Prostate gland (tissue), 2 donors: ENCODE measurements at regions not wholly inside any gene's neighbourhood (a gene's known extent, or its start where the extent isn't known, plus 50 kb on each side); places are given as distances from the start of the nearest gene placed in this dataset.

Source experiments
- DNase-seq: peaks from one replicate; pipeline ENCODE4 v3.0.0-alpha.2; 2019; ENCODE audit warnings: low spot score
- H3K27ac ChIP-seq, 2 donors: fragments of 200-600 bp; sonication (generic); 2 replicates each; pipeline ENCODE4 v1.5.1; 2017 to 2019
- H3K27me3 ChIP-seq: fragments of 200-600 bp; sonication (generic); replicated peaks from 2 replicates; pipeline ENCODE4 v1.5.1; 2019; ENCODE audit not compliant: insufficient read depth
- H3K36me3 ChIP-seq, 2 donors: fragments of 200-600 bp; sonication (generic); 1 replicate in 1 of 2; 2 replicates in 1 of 2; pipeline versions ENCODE4 v1.5.1 to v1.8.1; 2017 to 2019
- H3K4me1 ChIP-seq: fragments of 200-600 bp; sonication (generic); replicated peaks from 2 replicates; pipeline ENCODE4 v1.5.1; 2019
- H3K4me3 ChIP-seq, 2 donors: fragments of 200-600 bp; sonication (generic); 2 replicates each; pipeline ENCODE4 v1.5.1; 2017 to 2019
- H3K9me3 ChIP-seq: fragments of 200-600 bp; sonication (generic); 2 replicates; pipeline ENCODE4 v1.5.1; 2017
- POLR2A ChIP-seq: fragments of 450-650 bp; IDR thresholded peaks from one replicate; pipeline ENCODE4 v1.6.1; 2016; ENCODE audit warnings: antibody characterized with exemption, mild to moderate bottlenecking
- POLR2AphosphoS5 ChIP-seq: sonication (generic); formaldehyde crosslinking; IDR thresholded peaks from one replicate; pipeline ENCODE4 v1.6.1; 2017; ENCODE audit warnings: antibody characterized with exemption
- WGBS: methylation state at CpG from one replicate; pipeline ENCODE4 v1.1.5; 2018; 5-methylcytosine and 5-hydroxymethylcytosine counted together
- intact Hi-C: fragments of 100-400 bp; cut with DNase I; formaldehyde crosslinking; loops from one replicate; pipeline ENCODE4 v1.14.2; 2022
- TF ChIP-seq, protein P1 (sequence below), 4 experiments: fragments of 200-600 bp in 2 of 4; fragments of 450-650 bp in 2 of 4; sonication (generic) in 2 of 4; IDR thresholded peaks; 1 replicate in 3 of 4; 2 replicates in 1 of 4; pipeline ENCODE4 v1.5.1; 2016 to 2019; ENCODE audit warnings: antibody characterized with exemption in 4 of 4, mild to moderate bottlenecking in 2 of 4, moderate library complexity in 2 of 4

DNA sequence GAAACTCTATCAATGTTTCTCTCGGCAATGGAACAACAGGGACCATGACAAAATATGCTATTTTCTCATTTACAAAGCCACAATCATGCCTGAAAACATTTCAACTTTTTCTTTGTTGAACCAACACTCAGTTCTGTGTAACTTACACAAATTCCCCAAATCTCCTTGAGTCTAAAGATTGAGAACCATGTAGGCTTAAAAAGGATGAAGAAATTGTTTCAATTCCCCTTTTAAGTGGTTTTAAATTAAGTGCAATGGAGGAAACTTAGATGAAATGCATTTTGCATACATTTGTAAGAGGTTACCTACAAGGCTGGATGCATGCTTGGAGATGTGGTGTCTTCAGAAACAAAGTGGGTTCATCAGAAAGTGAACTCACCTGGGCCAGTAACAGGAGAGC is 566.4 kb upstream of the CDH11 start:
- H3K9me3 ChIP-seq = no peaks in the 10 kb centered on the region
- H3K36me3 ChIP-seq = no peaks in the 10 kb centered on the region
- no peaks in the 10 kb centered on the region for H3K4me1 ChIP-seq
- H3K4me3 ChIP-seq = no peak overlapping the region
- WGBS = 95% methylated on average over 1 of the region's 1 CpG
- intact Hi-C loops = no loop called here
- TF ChIP-seq POLR2A (no peak), POLR2AphosphoS5 (no peak)
- TF ChIP-seq, protein P1, sequence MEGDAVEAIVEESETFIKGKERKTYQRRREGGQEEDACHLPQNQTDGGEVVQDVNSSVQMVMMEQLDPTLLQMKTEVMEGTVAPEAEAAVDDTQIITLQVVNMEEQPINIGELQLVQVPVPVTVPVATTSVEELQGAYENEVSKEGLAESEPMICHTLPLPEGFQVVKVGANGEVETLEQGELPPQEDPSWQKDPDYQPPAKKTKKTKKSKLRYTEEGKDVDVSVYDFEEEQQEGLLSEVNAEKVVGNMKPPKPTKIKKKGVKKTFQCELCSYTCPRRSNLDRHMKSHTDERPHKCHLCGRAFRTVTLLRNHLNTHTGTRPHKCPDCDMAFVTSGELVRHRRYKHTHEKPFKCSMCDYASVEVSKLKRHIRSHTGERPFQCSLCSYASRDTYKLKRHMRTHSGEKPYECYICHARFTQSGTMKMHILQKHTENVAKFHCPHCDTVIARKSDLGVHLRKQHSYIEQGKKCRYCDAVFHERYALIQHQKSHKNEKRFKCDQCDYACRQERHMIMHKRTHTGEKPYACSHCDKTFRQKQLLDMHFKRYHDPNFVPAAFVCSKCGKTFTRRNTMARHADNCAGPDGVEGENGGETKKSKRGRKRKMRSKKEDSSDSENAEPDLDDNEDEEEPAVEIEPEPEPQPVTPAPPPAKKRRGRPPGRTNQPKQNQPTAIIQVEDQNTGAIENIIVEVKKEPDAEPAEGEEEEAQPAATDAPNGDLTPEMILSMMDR (IDR thresholded peaks at IDR 0.05) = no peak
- no peak for DNase-seq
- no peak overlapping the region for H3K27ac ChIP-seq
- H3K27me3 ChIP-seq = no peaks in the 10 kb centered on the region

GRCh38 chr16:65684230-65684629 is 562.4 kb upstream of the CDH11 start:
- intact Hi-C loops = no loop called here
- no peak for TF ChIP-seq POLR2AphosphoS5
- TF ChIP-seq, protein P1 (IDR thresholded peaks at IDR 0.05) = no peak
- no peak for TF ChIP-seq POLR2A
- DNase-seq = no peak

GRCh38 chr16:65681406-65681805 is 559.5 kb upstream of the CDH11 start:
- WGBS = 75% methylated on average over 4 of the region's 4 CpGs

More at GRCh38 chr16:65684230-65684629, 562.4 kb upstream of the CDH11 start:
- H3K27ac ChIP-seq = no peak overlapping the region
- H3K36me3 ChIP-seq = no peaks in the 10 kb centered on the region
- H3K4me3 ChIP-seq = no peak overlapping the region
- H3K4me1 ChIP-seq = no peaks in the 10 kb centered on the region
- H3K9me3 ChIP-seq = no peaks in the 10 kb centered on the region
- H3K27me3 ChIP-seq = no peaks in the 10 kb centered on the region

DNA sequence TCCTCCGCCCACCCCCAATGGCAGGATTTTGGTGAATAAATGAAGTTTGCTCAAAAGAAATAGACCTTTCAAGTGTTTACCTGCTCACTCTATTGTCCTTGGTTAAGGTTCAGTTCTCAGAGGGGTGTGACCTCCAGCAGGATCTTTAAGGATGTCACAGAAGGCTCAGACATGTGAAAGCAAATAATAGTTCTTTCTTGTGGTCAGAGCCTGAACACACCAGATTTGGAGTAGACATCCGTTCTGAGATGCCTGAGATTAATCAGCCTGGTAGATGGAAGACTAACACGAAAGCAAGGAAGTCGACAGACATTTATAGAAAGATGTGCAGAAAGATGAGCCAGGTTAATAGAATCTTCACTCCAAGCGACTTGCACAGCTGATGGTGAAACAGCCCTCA is 557.9 kb upstream of the CDH11 start:
- no peak for DNase-seq
- no peak overlapping the region for H3K27ac ChIP-seq
- H3K27me3 ChIP-seq = no peaks in the 10 kb centered on the region
- no peaks in the 10 kb centered on the region for H3K36me3 ChIP-seq
- H3K4me1 ChIP-seq = no peaks in the 10 kb centered on the region
- no peak overlapping the region for H3K4me3 ChIP-seq
- H3K9me3 ChIP-seq = no peaks in the 10 kb centered on the region
- intact Hi-C loops = no loop called here
- WGBS = 59% methylated on average over 5 of the region's 5 CpGs
- TF ChIP-seq, protein P1 (IDR thresholded peaks at IDR 0.05) = no peak
- TF ChIP-seq POLR2A (no peak), POLR2AphosphoS5 (no peak)

More at GRCh38 chr16:65681406-65681805, 559.5 kb upstream of the CDH11 start:
- Histone ChIP-seq H3K4me1 (no peaks in the 10 kb centered on the region), H3K4me3 (no peak overlapping the region), H3K27ac (no peak overlapping the region), H3K36me3 (no peaks in the 10 kb centered on the region), H3K27me3 (no peaks in the 10 kb centered on the region), H3K9me3 (no peaks in the 10 kb centered on the region)
- no peak for DNase-seq
- intact Hi-C loops = no loop called here
- TF ChIP-seq POLR2AphosphoS5 = no peak
- no peak for TF ChIP-seq POLR2A
- TF ChIP-seq, protein P1 (IDR thresholded peaks at IDR 0.05) = no peak

DNA sequence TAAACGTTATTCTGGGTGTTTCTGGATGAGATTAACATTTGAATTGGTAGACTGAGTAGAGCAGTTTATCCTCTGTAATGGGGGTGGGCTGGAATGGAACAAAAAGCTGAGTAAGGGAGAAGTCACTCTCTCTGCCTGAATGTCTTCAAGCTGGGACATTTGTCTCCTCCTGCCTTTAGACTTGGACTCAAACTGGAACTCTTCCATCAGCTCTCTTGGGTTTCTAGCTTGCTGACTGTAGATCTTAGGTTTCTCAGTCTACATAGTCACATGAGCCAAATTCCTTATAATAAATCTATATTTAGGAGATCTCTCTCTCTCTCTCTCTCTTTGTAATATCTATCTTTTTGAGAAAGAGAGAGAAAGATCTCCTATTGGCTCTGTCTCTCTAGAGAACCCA is 553.3 kb upstream of the CDH11 start:
- no peaks in the 10 kb centered on the region for H3K9me3 ChIP-seq
- H3K27me3 ChIP-seq = no peaks in the 10 kb centered on the region
- no peak for DNase-seq
- H3K27ac ChIP-seq = no peak overlapping the region
- no peak overlapping the region for H3K4me3 ChIP-seq
- H3K36me3 ChIP-seq = no peaks in the 10 kb centered on the region
- TF ChIP-seq POLR2AphosphoS5 (no peak), POLR2A (no peak)
- TF ChIP-seq, protein P1 (IDR thresholded peaks at IDR 0.05) = no peak
- intact Hi-C loops = no loop called here
- 50% methylated on average over 1 of the region's 1 CpG for WGBS
- no peaks in the 10 kb centered on the region for H3K4me1 ChIP-seq
